HG03520 (cell line): ENCODE measurements at regions not wholly inside any gene's neighbourhood (a gene's known extent, or its start where the extent isn't known, plus 50 kb on each side); places are given as distances from the start of the nearest gene placed in this dataset.

Experiments
- ATAC-seq: cut with Tn5 transposase; IDR thresholded peaks from one replicate; pipeline ENCODE4 v1.9.1; 2021; ENCODE audit warnings: mild to moderate bottlenecking, moderate library complexity; ENCODE audit not compliant: unreplicated experiment

DNA sequence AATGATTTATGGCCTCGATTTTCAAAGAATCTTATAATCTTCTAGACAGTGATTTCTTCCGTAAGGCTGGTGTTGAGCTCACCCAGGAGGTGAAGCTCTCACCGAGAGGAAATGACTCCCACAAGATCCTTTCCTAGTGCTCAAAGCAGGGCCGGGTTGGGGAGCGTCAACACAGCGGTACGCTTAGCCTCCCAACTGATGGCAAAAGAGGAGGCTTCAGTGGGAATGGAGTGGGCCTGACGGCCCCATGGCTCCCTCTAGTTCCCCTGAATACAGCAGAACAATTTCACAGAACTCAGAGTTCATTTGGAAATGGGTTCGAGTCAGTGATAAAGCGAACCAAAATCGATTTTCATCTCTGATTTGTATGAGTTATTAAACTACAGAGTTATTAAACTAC, 449.5 kb downstream of the KLF12 start:
- ATAC-seq, result no peak

DNA sequence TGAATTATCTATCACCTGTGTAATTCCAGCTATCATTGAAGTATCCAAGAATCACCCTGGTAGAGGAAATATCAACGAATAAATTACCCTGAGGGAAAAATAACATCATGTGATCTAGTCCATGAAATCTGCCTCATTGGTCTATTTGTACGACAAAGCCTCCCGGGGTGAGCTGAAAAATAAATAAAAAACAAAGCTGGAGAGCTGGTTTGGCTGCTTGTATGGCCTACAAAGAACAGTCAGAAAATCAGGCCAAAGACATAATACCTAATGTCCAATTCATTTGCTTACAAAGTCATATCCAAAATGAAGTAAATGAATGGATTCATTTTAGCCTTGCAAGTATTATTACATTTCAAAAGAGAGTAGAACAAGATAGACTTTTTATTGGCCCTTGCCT, 449.9 kb downstream of the KLF12 start:
- ATAC-seq, result no peak

DNA sequence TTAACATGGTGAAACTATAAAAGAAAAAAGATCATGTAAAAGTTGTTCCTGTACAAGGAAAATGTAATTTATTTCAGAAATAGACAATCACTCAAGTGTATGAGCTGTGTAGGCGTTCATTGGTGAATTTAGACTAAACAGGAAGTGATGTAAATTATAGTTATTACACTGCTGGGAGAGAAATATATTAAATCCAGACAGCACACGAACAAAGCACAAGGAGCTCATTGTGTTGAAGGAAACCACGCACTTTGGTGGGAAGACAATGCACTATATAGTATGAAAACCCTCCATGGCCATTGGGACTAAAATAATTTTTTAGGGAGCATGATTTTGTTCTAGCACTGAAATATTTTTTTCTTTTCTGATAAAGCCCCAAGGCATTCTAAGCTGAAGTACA, 450.5 kb downstream of the KLF12 start:
- no peak for ATAC-seq

DNA sequence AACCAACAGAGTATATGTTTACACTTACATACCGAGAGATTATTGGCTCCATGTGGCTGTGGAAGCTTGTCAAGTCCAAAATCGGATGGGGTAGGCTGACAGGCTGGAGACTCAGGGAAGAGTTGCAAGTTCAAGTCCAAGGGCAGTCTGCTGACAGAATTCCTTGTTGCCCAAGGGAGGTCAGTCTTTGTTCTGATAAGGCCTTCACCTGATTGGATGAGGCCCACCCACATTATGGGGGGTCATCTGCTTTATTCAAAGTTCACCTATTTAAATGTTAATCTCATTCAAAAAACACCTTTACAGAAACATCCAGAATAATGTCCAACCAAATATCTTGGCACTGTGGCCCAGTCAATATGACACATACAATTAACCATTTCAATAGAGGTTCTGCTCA, 452.4 kb downstream of the KLF12 start:
- ATAC-seq, result no peak

DNA sequence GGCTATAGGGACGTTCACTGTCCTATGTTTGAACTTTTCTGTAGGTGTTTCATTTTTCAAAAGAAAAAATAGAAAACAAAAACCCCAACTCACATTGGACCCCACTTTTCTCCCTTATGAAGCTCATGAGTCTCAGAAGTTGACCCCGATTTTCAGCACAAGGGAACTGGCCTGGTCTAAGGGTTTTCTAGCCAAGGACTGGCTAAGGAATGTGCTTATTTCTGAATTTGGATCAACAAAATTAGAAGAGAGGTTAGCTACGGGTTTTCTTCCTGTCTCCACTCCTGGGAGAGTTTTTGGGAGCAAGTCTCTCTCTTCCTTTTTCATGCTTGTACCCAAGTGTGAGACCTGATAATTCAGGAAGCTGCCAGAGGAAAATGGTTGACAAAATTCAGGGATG, 453.2 kb downstream of the KLF12 start:
- no peak for ATAC-seq

DNA sequence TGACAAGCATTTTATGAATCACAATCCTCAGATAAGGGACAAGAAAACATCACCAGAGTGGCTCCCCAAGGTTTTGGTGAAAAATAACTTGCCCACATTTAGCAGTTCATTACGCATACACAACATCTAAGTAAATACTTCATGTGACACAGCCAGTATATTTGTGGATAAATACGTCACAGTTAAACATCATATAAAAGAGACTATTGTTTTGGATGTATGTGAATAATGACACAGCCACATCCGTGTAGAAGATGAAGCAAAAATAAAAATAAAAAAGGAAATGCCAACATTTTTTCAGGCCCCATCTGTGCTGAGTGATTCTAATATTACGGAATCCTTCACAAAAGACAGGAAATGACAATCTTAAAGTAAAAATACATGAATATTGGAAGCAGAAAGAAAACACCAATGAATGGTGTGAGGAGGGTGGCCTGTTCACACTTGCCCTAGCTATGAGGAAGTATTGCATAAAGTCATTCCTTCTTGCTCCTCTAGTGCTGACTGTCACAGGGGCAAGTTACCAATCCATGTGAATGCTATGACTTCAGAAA, 457.1 kb downstream of the KLF12 start:
- ATAC-seq, result no peak

DNA sequence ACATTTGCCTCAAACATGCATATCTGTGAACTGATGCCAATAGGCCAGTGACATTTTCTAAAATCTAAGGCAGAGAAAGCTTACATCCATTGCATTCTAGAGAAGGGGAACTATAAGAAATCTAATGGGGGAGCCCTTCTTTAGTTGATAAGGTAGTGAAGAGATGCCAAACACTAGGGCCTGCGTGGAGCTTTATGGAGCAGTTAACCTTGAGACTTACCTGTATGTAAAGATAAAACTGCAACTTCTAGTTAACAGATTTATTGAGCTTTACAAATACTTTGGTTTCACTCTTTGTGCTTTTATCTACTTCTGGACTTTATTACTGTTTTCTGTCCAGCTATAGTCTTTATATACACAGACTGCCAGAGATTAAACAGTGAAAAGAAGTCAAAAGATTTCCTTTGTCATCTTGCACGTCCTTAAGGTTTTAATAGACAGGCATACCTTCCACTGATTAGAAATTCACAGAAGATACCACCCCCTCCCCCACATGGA, 457.6 kb downstream of the KLF12 start:
- ATAC-seq, result no peak

DNA sequence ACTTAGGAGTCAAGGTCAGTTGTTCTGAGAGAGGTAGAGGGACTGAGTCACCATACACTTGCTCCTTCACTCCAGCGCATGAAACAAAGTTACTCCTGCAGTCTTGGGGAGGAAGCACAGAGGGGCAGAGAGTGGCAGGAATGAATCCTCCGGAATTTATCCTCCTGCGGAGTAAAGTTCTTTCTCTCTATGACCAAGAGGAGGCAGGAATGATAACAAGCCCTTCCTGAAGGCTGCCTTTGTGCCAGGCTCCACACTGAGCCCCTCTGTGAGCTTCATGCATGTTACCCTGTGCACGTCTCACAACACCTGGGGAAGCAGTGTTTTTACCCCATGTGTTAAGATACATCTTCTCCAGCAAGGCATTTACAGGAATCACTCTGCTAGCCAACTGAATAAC, 458.4 kb downstream of the KLF12 start:
- no peak for ATAC-seq

DNA sequence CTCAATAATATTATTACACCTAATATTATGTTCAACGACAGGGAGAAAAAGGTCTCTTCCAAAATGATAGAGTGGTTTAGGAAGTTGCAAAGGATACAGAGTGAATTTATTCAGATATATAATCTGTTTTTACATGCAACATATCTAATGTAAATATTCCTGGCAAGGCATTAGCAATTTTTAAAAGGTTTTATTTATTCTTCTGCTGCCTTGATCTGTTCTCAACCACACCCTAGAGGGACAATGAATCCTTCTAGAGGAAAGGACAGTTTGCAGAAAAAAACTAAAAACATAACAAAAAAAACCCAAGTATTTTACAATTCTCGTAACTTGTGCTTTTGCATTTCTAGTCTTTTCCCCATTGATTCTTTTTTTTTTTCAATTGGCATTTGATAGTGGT, 459.6 kb downstream of the KLF12 start:
- no peak for ATAC-seq

DNA sequence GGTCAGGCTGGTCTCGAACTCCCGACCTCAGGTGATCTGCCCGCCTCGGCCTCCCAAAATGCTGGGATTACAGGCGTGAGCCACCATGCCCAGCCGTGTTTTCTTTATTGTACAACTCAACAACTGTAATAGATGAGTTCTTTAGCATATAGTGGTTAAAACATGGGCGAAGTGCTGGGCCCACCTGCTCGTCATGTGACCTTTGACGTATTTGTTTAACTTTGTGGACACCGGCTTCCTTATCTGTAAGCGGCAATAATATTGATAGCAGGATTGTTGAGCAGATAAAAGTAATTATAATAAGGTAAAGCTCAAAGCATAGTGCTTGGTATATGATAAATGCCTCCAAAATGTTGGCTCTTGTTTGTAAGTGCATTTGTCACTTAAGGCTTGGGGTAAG, 460.3 kb downstream of the KLF12 start:
- ATAC-seq, result no peak

DNA sequence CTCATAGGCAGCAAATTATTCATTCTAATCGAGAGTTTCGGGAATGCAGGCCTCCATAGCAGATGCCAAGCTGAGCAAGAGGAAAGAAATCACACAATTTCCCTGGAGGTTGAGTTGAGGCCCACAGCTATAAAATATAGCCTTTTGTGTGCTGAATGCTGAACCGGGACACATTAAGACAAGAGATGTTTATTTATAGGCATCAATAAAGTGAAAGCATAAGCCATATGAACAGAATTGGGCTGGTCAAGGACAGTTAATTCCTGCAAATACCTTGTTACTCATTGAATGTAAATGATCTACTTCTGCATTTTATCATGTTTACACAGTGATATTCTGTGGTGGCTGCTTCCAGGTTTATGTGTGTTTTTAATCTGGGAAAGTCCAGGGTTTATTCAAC, 461.7 kb downstream of the KLF12 start:
- no peak for ATAC-seq

DNA sequence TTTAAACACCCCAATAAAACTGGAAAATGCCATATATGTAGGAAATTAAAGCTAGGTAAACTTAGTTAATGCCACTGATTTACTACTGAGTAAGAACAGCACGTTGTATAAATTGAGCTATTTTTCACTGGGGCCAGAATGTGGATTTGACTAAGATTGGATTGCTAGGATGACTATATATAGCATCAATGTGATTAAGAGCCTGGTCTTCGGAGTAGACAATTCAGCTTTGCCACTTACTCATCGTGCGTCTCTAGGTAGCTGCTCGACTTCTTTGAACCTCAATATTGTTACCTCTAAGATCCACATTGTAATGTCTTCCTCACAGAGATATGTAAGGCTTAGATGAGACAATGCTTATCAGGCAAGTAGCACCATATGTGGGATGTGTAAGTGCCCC, 462.5 kb downstream of the KLF12 start:
- no peak for ATAC-seq

DNA sequence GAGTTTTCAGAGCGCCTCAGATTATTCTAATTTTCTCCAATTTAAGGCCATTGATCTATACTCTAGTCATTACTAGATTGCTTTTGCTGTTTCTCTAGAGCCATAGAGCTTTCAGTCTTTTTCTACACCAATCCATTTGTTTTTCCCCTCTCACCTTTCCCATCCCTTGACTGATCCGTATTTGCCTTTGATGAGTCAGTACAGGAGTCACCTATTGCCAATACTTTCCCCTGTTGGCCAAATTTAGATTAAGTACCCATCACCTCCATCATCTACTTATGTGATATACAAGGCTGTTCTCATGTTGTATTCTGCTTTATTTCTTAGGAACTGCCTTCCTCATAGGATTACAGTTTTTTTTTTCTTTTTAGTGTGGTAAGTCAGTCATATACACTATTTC, 463.2 kb downstream of the KLF12 start:
- no peak for ATAC-seq

DNA sequence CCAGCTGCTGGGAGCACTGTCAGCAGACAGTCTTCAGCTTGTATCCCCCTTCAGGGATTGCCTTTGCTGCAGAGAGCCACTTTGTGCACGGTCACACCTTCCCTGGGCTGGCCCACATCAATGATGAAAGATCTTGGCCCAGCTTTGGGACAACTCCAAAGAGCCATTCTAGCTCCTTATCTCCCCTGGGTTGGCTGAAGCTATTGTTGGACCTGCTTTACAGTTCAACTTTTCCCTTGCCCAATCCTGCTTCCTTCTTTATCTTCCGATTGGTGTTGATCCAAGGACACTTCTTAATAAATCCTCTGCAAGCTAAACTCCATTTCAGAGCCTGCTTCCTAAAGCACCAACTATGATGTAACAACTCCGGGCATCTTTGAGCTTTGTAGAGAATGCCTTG, 466.4 kb downstream of the KLF12 start:
- no peak for ATAC-seq

DNA sequence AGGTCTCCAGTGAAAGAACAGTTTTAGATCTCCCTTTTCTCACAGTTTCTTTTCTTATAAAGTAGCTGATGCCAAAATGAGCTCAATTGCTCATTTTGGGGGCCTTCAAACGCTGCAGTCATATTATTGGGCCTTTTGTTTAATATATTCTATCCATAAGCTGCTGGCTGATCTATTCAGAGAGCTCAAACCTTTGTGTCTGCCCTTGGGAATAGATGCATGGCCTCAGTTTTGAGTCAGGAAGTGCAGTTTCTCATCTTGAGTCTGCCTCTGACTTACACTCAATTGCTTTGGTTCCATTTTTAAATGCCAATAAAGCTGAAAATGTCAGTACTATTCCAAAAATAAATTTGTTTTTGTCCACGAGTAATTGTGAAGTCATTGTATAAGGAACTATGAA, 468.9 kb downstream of the KLF12 start:
- no peak for ATAC-seq

DNA sequence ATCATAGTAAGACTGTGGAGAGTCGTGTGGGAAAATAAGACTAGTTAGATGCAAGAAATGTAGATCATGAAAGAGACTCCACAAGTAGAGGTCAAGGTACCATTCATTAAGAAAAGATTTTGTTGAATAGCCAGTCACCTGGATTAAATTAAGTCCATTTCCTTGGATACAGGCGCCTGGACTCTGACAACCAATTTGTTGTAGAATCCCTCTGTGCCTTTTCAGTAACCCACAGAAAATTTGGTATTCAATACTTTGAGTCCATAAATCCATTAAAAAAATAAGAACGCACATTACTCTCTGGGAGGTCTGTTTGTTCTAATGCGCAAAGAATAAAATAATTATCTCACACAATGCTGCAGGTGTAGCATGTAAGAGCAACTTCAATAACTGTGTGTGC, 469.4 kb downstream of the KLF12 start:
- no peak for ATAC-seq

DNA sequence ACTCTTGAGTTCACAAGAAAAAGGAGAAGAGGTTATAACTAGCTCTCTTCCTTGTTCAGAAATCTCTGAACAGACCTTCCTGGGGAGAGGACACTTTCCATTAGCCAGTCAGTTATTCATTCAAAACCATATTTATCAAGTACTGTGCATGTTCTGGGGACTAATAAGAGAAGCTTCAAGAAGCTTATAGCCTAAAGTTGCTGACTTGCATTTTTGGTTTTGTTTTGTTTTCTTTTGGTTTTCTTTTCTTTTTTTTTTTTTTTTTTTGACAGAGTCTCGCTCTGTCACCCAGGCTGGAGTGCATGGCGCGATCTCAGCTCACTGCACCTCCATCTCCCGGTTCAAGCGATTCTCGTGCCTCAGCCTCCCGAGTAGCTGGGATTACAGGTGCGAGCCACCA, 471.4 kb downstream of the KLF12 start:
- ATAC-seq, result no peak

DNA sequence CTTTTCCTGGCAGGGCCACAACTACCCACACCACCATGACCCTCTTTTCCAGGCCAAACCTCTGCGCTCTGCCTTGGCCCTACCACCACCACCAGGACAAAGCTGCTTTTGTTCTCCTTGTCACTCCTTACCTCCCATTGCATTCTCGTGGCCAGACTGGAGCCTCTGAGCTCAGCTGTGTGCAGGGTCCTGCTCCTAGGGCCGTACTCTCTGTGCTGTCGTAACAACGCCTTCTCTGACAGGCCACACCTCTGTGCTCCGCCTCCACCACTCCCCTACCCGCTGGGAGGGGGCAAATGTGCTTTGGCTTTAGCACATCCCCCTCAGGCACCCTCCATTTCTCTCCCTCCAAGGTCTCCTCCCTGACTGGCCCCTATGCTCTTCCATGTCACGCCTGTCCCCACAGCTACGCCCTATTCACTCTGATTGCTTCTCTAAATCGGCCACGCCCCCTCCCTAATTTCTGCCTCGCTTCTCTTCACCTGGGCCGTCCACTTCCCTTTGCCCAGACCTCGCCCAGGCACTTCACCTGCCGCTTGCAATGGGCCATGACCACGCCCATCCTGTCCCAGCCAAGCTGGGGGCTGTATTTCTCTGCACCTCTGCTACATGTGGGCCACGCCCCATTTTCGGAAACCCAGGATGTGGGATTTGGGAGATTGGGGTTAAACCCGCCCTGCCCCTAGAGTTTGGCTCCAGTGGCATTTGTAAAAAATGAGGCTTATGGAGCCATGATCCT, 472.3 kb downstream of the KLF12 start:
- ATAC-seq, result no peak

DNA sequence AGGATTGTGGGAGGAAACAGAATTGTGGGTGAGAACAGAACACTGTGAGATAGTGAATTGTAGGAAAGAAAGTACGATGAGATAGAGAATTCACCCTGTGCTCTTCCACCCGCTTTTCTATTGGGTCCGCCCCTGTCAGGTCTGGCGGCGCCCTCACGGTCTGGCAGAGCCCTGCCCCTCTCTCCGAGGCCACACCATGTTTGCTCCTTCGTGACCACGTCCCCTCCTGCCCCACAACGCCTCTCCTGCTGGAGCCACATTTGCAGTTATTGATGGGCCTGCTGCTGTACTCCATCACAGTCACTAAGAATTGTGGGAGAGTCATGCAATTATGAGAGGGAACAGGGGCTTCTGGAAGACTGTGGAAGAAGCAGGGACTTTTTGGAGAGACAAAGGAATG, 473.1 kb downstream of the KLF12 start:
- ATAC-seq, result no peak

DNA sequence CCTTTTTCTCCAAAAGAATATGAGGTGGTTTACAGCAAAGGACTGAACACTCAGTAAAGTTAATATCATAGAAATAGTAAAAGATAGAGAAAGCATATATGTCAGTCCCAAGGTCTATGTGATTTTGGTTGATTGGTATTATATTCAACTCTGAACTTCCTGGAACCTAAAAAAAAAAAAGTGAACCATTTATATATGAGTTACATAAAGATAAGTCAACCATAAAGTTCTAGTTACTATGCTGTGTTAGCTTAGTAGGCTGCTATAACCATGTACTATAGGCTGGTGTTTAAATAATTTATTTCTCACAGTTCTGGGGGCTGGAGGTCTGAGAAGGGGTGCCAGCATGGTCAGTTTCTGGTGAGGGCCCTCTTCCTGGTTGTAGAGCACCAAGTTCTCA, 475.6 kb downstream of the KLF12 start:
- ATAC-seq, result no peak

DNA sequence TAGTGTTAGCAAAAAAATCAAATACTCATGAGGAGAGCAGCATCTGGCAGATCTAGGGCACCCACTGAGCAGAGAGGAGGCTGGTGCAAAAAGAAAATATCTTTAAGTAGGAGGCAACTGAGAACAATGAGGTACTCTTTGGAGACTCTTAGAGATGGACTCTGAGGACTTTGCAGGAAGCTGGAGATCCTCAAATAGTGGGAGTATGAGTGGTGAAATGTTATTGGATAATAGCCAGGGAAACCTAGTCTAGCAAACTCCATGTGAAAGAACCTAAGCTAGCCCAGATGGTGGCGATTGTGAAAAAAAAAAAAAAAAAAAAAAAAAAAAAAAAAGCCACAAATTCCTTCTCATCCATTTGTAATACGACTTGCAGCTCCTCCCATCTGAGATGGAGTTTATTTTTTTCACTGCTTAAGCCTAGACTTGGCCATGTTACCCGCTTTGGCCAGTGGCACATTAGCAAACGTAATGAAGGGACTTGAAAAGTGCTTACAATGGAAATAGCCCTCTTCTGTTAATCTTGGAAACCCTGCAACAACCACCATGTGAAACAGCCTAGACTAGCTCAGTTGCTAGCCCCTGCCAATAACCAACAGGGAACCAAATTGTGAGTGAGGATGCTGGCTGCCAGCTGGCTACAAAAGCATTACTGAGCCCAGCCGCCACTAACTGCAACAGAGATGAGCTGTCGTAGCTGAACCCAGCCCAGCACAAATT, 476.2 kb downstream of the KLF12 start:
- no peak for ATAC-seq

DNA sequence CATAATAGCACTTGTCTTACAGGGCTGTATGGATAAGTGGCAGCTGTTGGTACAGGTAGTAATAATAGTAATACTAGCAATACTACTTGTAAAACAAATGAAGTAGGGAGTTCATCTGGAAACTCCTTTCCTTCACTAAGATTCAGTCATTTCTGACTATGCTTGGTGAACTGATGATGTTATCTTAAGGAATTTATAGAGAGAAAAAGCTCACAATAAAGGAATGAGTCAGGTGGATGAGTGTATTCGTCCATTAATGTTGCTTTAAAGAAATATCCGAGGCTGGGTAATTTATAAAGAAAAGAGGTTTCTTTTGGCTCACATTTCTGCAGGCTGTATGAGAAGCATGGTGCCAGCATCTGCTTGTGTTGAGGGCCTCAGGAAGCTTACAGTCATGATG, 477.3 kb downstream of the KLF12 start:
- ATAC-seq, result no peak
